Sigmoid colon (tissue), 6 donors: ENCODE measurements at regions not wholly inside any gene's neighbourhood (a gene's known extent, or its start where the extent isn't known, plus 50 kb on each side); places are given as distances from the start of the nearest gene placed in this dataset.

Source experiments
- DNase-seq: peaks from one replicate; pipeline ENCODE4 v3.0.0-alpha.2; 2019
- H3K27ac ChIP-seq, 4 donors: fragments of 200-600 bp; sonication (generic); one replicate each; pipeline ENCODE4 v1.5.1; 2016 to 2019; ENCODE audit warnings: mild to moderate bottlenecking in 1 of 4
- H3K27me3 ChIP-seq, 3 donors: fragments of 200-600 bp; sonication (generic); one replicate each; pipeline ENCODE4 v1.5.1; 2019; ENCODE audit warnings: mild to moderate bottlenecking in 1 of 3
- H3K36me3 ChIP-seq, 4 donors: fragments of 200-600 bp; sonication (generic); one replicate each; pipeline ENCODE4 v1.5.1; 2016 to 2019
- H3K4me1 ChIP-seq, 4 donors: fragments of 200-600 bp; sonication (generic); one replicate each; pipeline ENCODE4 v1.5.1; 2017 to 2019
- H3K4me3 ChIP-seq, 4 donors: fragments of 200-600 bp; sonication (generic); one replicate each; pipeline ENCODE4 v1.5.1; 2017 to 2019; ENCODE audit warnings: mild to moderate bottlenecking in 2 of 4, moderate library complexity in 1 of 4
- H3K9me3 ChIP-seq, 4 donors: fragments of 200-600 bp in 3 of 4; sonication (generic) in 3 of 4; one replicate each; pipeline versions ENCODE4 v1.5.1 to v1.6.1; 2013 to 2019
- CTCF ChIP-seq, 4 experiments: fragments of 450-650 bp in 3 of 4; fragments of 200-600 bp in 1 of 4; IDR thresholded peaks; one replicate each; pipeline ENCODE4 v1.5.1; 2016 to 2019; ENCODE audit warnings: antibody characterized with exemption in 4 of 4, mild to moderate bottlenecking in 3 of 4, moderate library complexity in 2 of 4
- EP300 ChIP-seq, 4 donors: sonication (generic); formaldehyde crosslinking; IDR thresholded peaks; one replicate each; pipeline ENCODE4 v1.6.1; 2017; ENCODE audit warnings: antibody characterized with exemption in 4 of 4
- POLR2A ChIP-seq, 2 donors: fragments of 450-650 bp; IDR thresholded peaks; one replicate each; pipeline ENCODE4 v1.6.1; 2016; ENCODE audit warnings: antibody characterized with exemption in 2 of 2, mild to moderate bottlenecking in 2 of 2, moderate library complexity in 2 of 2
- POLR2AphosphoS5 ChIP-seq, 4 donors: sonication (generic); formaldehyde crosslinking; IDR thresholded peaks; one replicate each; pipeline ENCODE4 v1.6.1; 2017; ENCODE audit warnings: antibody characterized with exemption in 4 of 4
- WGBS, 2 donors: extraction: QIAGEN DNeasy Blood & Tissue Kit; methylation state at CpG; one replicate each; pipeline ENCODE4 v1.1.7; 2013; 5-methylcytosine and 5-hydroxymethylcytosine counted together
- intact Hi-C: fragments of 100-400 bp; cut with DNase I; formaldehyde crosslinking; loops from one replicate; pipeline ENCODE4 v1.15.1; 2023
- donor health status: healthy with polysubstance abuse.
- donor health status: healthy.

- intact Hi-C loops, result no loop called here
- Histone ChIP-seq H3K27ac (no peak overlapping the region), H3K4me3 (no peak overlapping the region), H3K36me3 (no peaks in the 10 kb centered on the region), H3K4me1 (no peaks in the 10 kb centered on the region), H3K9me3 (no peaks in the 10 kb centered on the region), H3K27me3 (no peaks in the 10 kb centered on the region)
- 59 to 80% methylated on average over 1 of the region's 1 CpG for WGBS, 2 donors
- DNase-seq, result no peak
- no peak for TF ChIP-seq POLR2A (IDR thresholded peaks at IDR 0.05)
- TF ChIP-seq POLR2AphosphoS5 (IDR thresholded peaks at IDR 0.05), result no peak
- no peak for TF ChIP-seq CTCF (IDR thresholded peaks at IDR 0.05)
- TF ChIP-seq EP300 (IDR thresholded peaks at IDR 0.05), result no peak
These were observed 655.6 kb downstream of the SORCS1 start for GRCh38 chr10:106508950-106509349.

GRCh38 chr10:106506526-106507283 lies 657.8 kb downstream of the SORCS1 start:
- Histone ChIP-seq H3K9me3 (no peaks in the 10 kb centered on the region), H3K4me1 (no peaks in the 10 kb centered on the region), H3K4me3 (no peak overlapping the region), H3K36me3 (no peaks in the 10 kb centered on the region), H3K27ac (no peak overlapping the region), H3K27me3 (no peaks in the 10 kb centered on the region)
- 76 to 80% methylated on average over 6 of the region's 6 CpGs for WGBS, 2 donors
- intact Hi-C loops, result no loop called here
- TF ChIP-seq POLR2AphosphoS5 (IDR thresholded peaks at IDR 0.05) (no peak), CTCF (IDR thresholded peaks at IDR 0.05) (no peak), EP300 (IDR thresholded peaks at IDR 0.05) (no peak)
- DNase-seq, result no peak

- no peaks in the 10 kb centered on the region for H3K36me3 ChIP-seq
- H3K4me3 ChIP-seq, result no peak overlapping the region
- TF ChIP-seq POLR2AphosphoS5 (IDR thresholded peaks at IDR 0.05) (no peak), CTCF (IDR thresholded peaks at IDR 0.05) (no peak), EP300 (IDR thresholded peaks at IDR 0.05) (no peak), POLR2A (IDR thresholded peaks at IDR 0.05) (no peak)
- no peak overlapping the region for H3K27ac ChIP-seq
- H3K27me3 ChIP-seq, result no peaks in the 10 kb centered on the region
- no peak for DNase-seq
- intact Hi-C loops, result no loop called here
- no peaks in the 10 kb centered on the region for H3K4me1 ChIP-seq
- 77 to 85% methylated on average over 6 of the region's 6 CpGs for WGBS, 2 donors
- H3K9me3 ChIP-seq, result no peaks in the 10 kb centered on the region
These were observed 660.0 kb downstream of the SORCS1 start for GRCh38 chr10:106504536-106504935.

GRCh38 chr10:106502641-106503040 lies 661.9 kb downstream of the SORCS1 start:
- 72 to 77% methylated on average over 2 of the region's 2 CpGs for WGBS, 2 donors
- Histone ChIP-seq H3K4me3 (no peak overlapping the region), H3K36me3 (no peaks in the 10 kb centered on the region), H3K27me3 (no peaks in the 10 kb centered on the region), H3K9me3 (no peaks in the 10 kb centered on the region), H3K4me1 (no peaks in the 10 kb centered on the region), H3K27ac (no peak overlapping the region)
- no peak for TF ChIP-seq EP300 (IDR thresholded peaks at IDR 0.05)
- no peak for TF ChIP-seq CTCF (IDR thresholded peaks at IDR 0.05)
- TF ChIP-seq POLR2AphosphoS5 (IDR thresholded peaks at IDR 0.05), result no peak
- TF ChIP-seq POLR2A (IDR thresholded peaks at IDR 0.05), result no peak
- intact Hi-C loops, result no loop called here
- DNase-seq, result no peak
